H1 (cell line): ENCODE measurements at regions not wholly inside any gene's neighbourhood (a gene's known extent, or its start where the extent isn't known, plus 50 kb on each side); places are given as distances from the start of the nearest gene placed in this dataset.

ENCODE experiments used
- CTCF ChIA-PET: fragments of 300-600 bp; sonication (Branson Sonifier 250); formaldehyde crosslinking; loops from one replicate; lab custom pipeline; 2021; ENCODE audit not compliant: partially characterized antibody; lab: Charles Lee
- POLR2A ChIA-PET: fragments of 300-600 bp; sonication (Branson Sonifier 250); formaldehyde crosslinking; loops from one replicate; lab custom pipeline; 2021; ENCODE audit warnings: inconsistent platforms; ENCODE audit not compliant: partially characterized antibody; lab: Charles Lee
- DNase-seq, 2 experiments: peaks; one replicate each; pipeline versions ENCODE4 v3.0.0 to v3.0.0-alpha.2; 2010 to 2022; ENCODE audit warnings: low spot score in 2 of 2, low read depth in 1 of 2, mixed read lengths in 1 of 2
- FAIRE-seq: peaks from 2 replicates; lab custom pipeline; 2011; peaks lifted over from hg19 to GRCh38; lab: Jason Lieb, UNC
- H2AFZ ChIP-seq: 2 replicates; pipeline ENCODE4 v1.8.1; 2012; ENCODE audit warnings: low read length, inconsistent platforms
- H2AK5ac ChIP-seq: 2 replicates; pipeline ENCODE4 v1.6.1; 2013; ENCODE audit warnings: low read depth, low read length
- H2BK120ac ChIP-seq: replicated peaks from 2 replicates; pipeline ENCODE3; 2013; ENCODE audit warnings: low read depth, low read length, inconsistent platforms
- H2BK12ac ChIP-seq: 2 replicates; pipeline ENCODE4 v1.6.1; 2013; ENCODE audit warnings: low read depth, low read length
- H2BK15ac ChIP-seq: 2 replicates; pipeline ENCODE4 v1.6.1; 2013; ENCODE audit warnings: low read length
- H2BK20ac ChIP-seq: 2 replicates; pipeline ENCODE4 v1.6.1; 2013; ENCODE audit warnings: low read length
- H2BK5ac ChIP-seq: 2 replicates; pipeline ENCODE4 v1.6.1; 2013; ENCODE audit warnings: low read depth, low read length
- H3K14ac ChIP-seq: 2 replicates; pipeline ENCODE4 v1.6.1; 2013; ENCODE audit warnings: inconsistent platforms; ENCODE audit not compliant: insufficient read length
- H3K18ac ChIP-seq: 2 replicates; pipeline ENCODE4 v1.6.1; 2013; ENCODE audit warnings: low read length; ENCODE audit errors: extremely low read depth
- H3K23ac ChIP-seq: 2 replicates; pipeline ENCODE4 v1.6.1; 2013; ENCODE audit warnings: inconsistent platforms; ENCODE audit not compliant: insufficient read length
- H3K23me2 ChIP-seq: 2 replicates; pipeline ENCODE4 v1.6.1; 2013; ENCODE audit warnings: low read depth, low read length
- H3K27ac ChIP-seq: 2 replicates; pipeline ENCODE4 v1.6.1; 2011; ENCODE audit warnings: low read depth, low read length, inconsistent platforms
- H3K27me3 ChIP-seq, 4 experiments: replicated peaks in 1 of 4; 1 replicate in 1 of 4; 2 replicates in 3 of 4; pipeline versions ENCODE4 v1.6.1 to v1.8.1; 2011 to 2013; ENCODE audit warnings: low read length in 3 of 4, mild to moderate bottlenecking in 3 of 4, inconsistent platforms in 2 of 4, mixed read lengths in 2 of 4, moderate library complexity in 1 of 4; ENCODE audit not compliant: control insufficient read depth in 3 of 4, insufficient read depth in 3 of 4; ENCODE audit errors: extremely low read depth in 1 of 4
- H3K36me3 ChIP-seq, 4 experiments: 2 replicates each; pipeline versions ENCODE4 v1.6.1 to v1.8.1; 2011 to 2013; ENCODE audit warnings: mild to moderate bottlenecking in 4 of 4, low read length in 3 of 4, moderate library complexity in 2 of 4, control low read depth in 1 of 4, inconsistent platforms in 1 of 4; ENCODE audit not compliant: insufficient read depth in 4 of 4, control insufficient read depth in 2 of 4
- H3K4ac ChIP-seq: replicated peaks from 2 replicates; pipeline ENCODE3; 2013; ENCODE audit warnings: low read length, low read depth, mixed read lengths, inconsistent platforms; ENCODE audit not compliant: insufficient read length
- H3K4me1 ChIP-seq, 4 experiments: replicated peaks in 1 of 4; 1 replicate in 1 of 4; 2 replicates in 3 of 4; pipeline versions ENCODE4 v1.6.1 to v1.8.1; 2011 to 2013; ENCODE audit warnings: low read length in 3 of 4, inconsistent platforms in 2 of 4, mixed read lengths in 1 of 4; ENCODE audit not compliant: insufficient read depth in 4 of 4, control insufficient read depth in 3 of 4
- H3K4me2 ChIP-seq, 2 experiments: 2 replicates each; pipeline versions ENCODE4 v1.6.1 to v1.8.1; 2011 to 2013; ENCODE audit warnings: low read depth in 2 of 2, low read length in 2 of 2, control low read depth in 1 of 2, inconsistent platforms in 1 of 2, mild to moderate bottlenecking in 1 of 2; ENCODE audit not compliant: insufficient read depth in 1 of 2
- H3K4me3 ChIP-seq, 4 experiments: fragments of 200-600, 300-600 bp in 1 of 4; sonication (generic), shearing (Covaris generic), sonication (Bioruptor Twin) in 1 of 4; 2 replicates each; pipeline versions ENCODE4 v1.5.1 to v1.8.1; 2011 to 2016; ENCODE audit warnings: low read length in 4 of 4, low read depth in 3 of 4, control low read depth in 2 of 4, inconsistent platforms in 2 of 4, mild to moderate bottlenecking in 2 of 4, mixed read lengths in 1 of 4, moderate library complexity in 1 of 4; ENCODE audit not compliant: insufficient read depth in 2 of 4; ENCODE audit errors: extremely low read depth in 1 of 4
- H3K56ac ChIP-seq: replicated peaks from 2 replicates; pipeline ENCODE3; 2013; ENCODE audit warnings: low read depth, mild to moderate bottlenecking, mixed read lengths, low read length, inconsistent platforms; ENCODE audit not compliant: insufficient read length
- H3K79me1 ChIP-seq: 2 replicates; pipeline ENCODE4 v1.6.1; 2013; ENCODE audit warnings: low read depth, low read length, control low read depth
- H3K79me2 ChIP-seq, 2 experiments: 2 replicates each; pipeline versions ENCODE4 v1.6.1 to v1.8.1; 2012 to 2013; ENCODE audit warnings: low read length in 2 of 2, mild to moderate bottlenecking in 2 of 2, inconsistent platforms in 1 of 2; ENCODE audit not compliant: insufficient read depth in 2 of 2, control insufficient read depth in 1 of 2
- H3K9ac ChIP-seq, 4 experiments: replicated peaks in 1 of 4; 1 replicate in 1 of 4; 2 replicates in 3 of 4; pipeline versions ENCODE4 v1.6.1 to v1.8.1; 2011 to 2013; ENCODE audit warnings: low read depth in 3 of 4, low read length in 3 of 4, control low read depth in 2 of 4, mild to moderate bottlenecking in 2 of 4, moderate library complexity in 2 of 4, inconsistent platforms in 1 of 4; ENCODE audit errors: extremely low read depth in 1 of 4
- H3K9me3 ChIP-seq, 2 experiments: 2 replicates each; pipeline versions ENCODE4 v1.6.1 to v1.8.1; 2012 to 2013; ENCODE audit warnings: mild to moderate bottlenecking in 2 of 2, moderate library complexity in 2 of 2, control low read depth in 1 of 2, inconsistent platforms in 1 of 2, low read depth in 1 of 2, low read length in 1 of 2, mixed read lengths in 1 of 2; ENCODE audit not compliant: insufficient read depth in 2 of 2
- H4K20me1 ChIP-seq, 2 experiments: replicated peaks in 1 of 2; 2 replicates each; pipeline versions ENCODE3 to v1.8.1; 2011 to 2013; ENCODE audit warnings: inconsistent platforms in 2 of 2, low read length in 2 of 2, mild to moderate bottlenecking in 1 of 2; ENCODE audit not compliant: insufficient read depth in 2 of 2, control insufficient read depth in 1 of 2
- H4K5ac ChIP-seq: 2 replicates; pipeline ENCODE4 v1.6.1; 2013; ENCODE audit warnings: low read length, low read depth, mixed read lengths, inconsistent platforms; ENCODE audit not compliant: insufficient read length
- H4K8ac ChIP-seq: 2 replicates; pipeline ENCODE4 v1.8.0; 2013; ENCODE audit warnings: mild to moderate bottlenecking, moderate library complexity, low read length, inconsistent platforms; ENCODE audit not compliant: insufficient read depth; ENCODE audit errors: extremely low read depth
- H4K91ac ChIP-seq: replicated peaks from 2 replicates; pipeline ENCODE3; 2013; ENCODE audit warnings: low read length, mixed read lengths, inconsistent platforms; ENCODE audit not compliant: insufficient read length
- CREB1 ChIP-seq: IDR thresholded peaks from 2 replicates; pipeline ENCODE4 v1.6.1; 2012; ENCODE audit warnings: inconsistent platforms
- CTBP2 ChIP-seq: IDR thresholded peaks from 2 replicates; pipeline ENCODE4 v1.7.0; 2011; ENCODE audit warnings: borderline replicate concordance, mild to moderate bottlenecking, moderate library complexity, mixed read lengths, low read length; ENCODE audit not compliant: insufficient read depth, insufficient read length
- E2F6 ChIP-seq: IDR thresholded peaks from 2 replicates; pipeline ENCODE4 v1.6.1; 2012; ENCODE audit warnings: inconsistent platforms
- MAX ChIP-seq: IDR thresholded peaks from 2 replicates; pipeline ENCODE4 v1.6.1; 2012; ENCODE audit warnings: inconsistent platforms
- SIRT6 ChIP-seq: IDR thresholded peaks from one replicate; pipeline ENCODE4 v1.7.1; 2012; ENCODE audit warnings: low read length, inconsistent platforms
- SUZ12 ChIP-seq: fragments of 200-600 bp; sonication (generic); IDR thresholded peaks from 2 replicates; pipeline ENCODE4 v1.6.1; 2012; ENCODE audit warnings: mild to moderate bottlenecking, inconsistent platforms, low read length, moderate library complexity, mixed read lengths
- TEAD4 ChIP-seq: IDR thresholded peaks from 2 replicates; pipeline ENCODE4 v1.6.1; 2012; ENCODE audit warnings: low read depth, low read length, inconsistent platforms, mixed read lengths
- WGBS, 2 experiments: shearing (Covaris generic) in 1 of 2; methylation state at CpG; one replicate each; pipeline versions ENCODE4 v1.1.6 to v1.1.7; 2013 to 2015; ENCODE audit warnings: low lambda C conversion rate in 2 of 2, mixed read lengths in 2 of 2, inconsistent platforms in 1 of 2, low coverage in 1 of 2, missing lambda C conversion rate in 1 of 2; ENCODE audit not compliant: insufficient replicate concordance in 2 of 2, insufficient coverage in 1 of 2, insufficient read length in 1 of 2; ENCODE audit errors: extremely low coverage in 1 of 2, missing lambda C conversion rate in 1 of 2; 5-methylcytosine and 5-hydroxymethylcytosine counted together

DNA sequence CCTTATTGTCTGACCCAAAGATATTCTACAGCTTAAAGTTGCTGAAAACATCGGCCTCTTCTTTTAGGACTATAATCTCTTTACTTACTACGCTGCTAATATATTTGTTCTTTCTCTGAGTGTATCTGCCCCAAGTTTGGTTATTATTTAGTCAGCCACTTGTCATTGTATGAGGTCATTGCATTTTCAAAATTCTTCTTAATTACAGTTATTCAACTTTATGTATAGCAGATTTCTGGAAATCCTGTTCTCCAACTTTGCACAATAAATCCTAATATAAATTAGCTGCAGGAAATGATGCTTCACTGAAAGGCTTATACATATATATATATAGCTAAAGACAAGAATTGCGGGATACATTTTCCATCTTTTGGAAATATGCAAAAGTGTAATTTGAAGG, 88.5 kb upstream of the HIVEP1 start:
- 94% methylated on average over 3 of the region's 3 CpGs; no CpG with 5 or more reads in 1 of the 2 experiments for WGBS, 2 experiments
- H3K4me1 ChIP-seq: peaks cover 3 to 11% (median 5%) of the 10 kb centered on the region in 4 experiments
- H3K79me1 ChIP-seq: no peaks in the 10 kb centered on the region
- H3K14ac ChIP-seq: no peak overlapping the region
- no peak overlapping the region for H3K4me3 ChIP-seq
- H3K4me2 ChIP-seq: no peak overlapping the region
- no peak overlapping the region for H4K91ac ChIP-seq
- FAIRE-seq (no peak), DNase-seq (no peak)
- H3K18ac ChIP-seq: no peak overlapping the region
- no peak overlapping the region for H2BK5ac ChIP-seq
- no peaks in the 10 kb centered on the region for H3K27me3 ChIP-seq
- H4K5ac ChIP-seq: no peak overlapping the region
- H2AK5ac ChIP-seq: no peak overlapping the region
- TF ChIP-seq SUZ12 (no peak), TEAD4 (no peak), SIRT6 (no peak), E2F6 (no peak), MAX (no peak), CTBP2 (no peak), CREB1 (no peak)
- TF ChIP-seq, all 59 proteins: peak for 0
- Histone ChIP-seq H3K36me3 (no peaks in the 10 kb centered on the region), H2BK20ac (no peak overlapping the region), H3K9me3 (no peaks in the 10 kb centered on the region), H3K9ac (no peak overlapping the region), H3K27ac (no peak overlapping the region), H3K23ac (no peak overlapping the region), H4K20me1 (no peaks in the 10 kb centered on the region), H2BK120ac (no peak overlapping the region), H4K8ac (no peak overlapping the region), H2BK15ac (no peak overlapping the region), H3K23me2 (no peaks in the 10 kb centered on the region; the same call in 1 of the 2 replicates), H2BK12ac (no peak overlapping the region), H2AFZ (no peak overlapping the region), H3K56ac (no peak overlapping the region), H3K79me2 (no peaks in the 10 kb centered on the region), H3K4ac (no peak overlapping the region)
- ChIA-PET CTCF (interaction anchor here (0.8 to 1.5 kb wide), 3 partner anchors 24 to 348 kb away, joined by 3 to 4 read pairs (median 4); no protein-coding TSS in a partner anchor), POLR2A (no interaction called here)
